HPDE6-E6E7 (cell line): ENCODE measurements at regions not wholly inside any gene's neighbourhood (a gene's known extent, or its start where the extent isn't known, plus 50 kb on each side); places are given as distances from the start of the nearest gene placed in this dataset.
"Not testable (repeated sequence)": the region's sequence is repeated elsewhere in the genome, so short reads cannot be mapped to it uniquely, and the experiment has no call there.

ENCODE experiments used
- DNase-seq: peaks from one replicate; pipeline ENCODE4 v3.0.0; 2011; ENCODE audit warnings: missing footprints; ENCODE audit errors: extremely low spot score

- no peak for DNase-seq
These were observed 450.2 kb downstream of the CCER1 start for GRCh38 chr12:90504806-90505205.

- DNase-seq, result no peak
These were observed 452.9 kb downstream of the CCER1 start for GRCh38 chr12:90502070-90502469.

GRCh38 chr12:90501412-90501811 is 453.6 kb downstream of the CCER1 start:
- no peak for DNase-seq

GRCh38 chr12:90499795-90500194 is 455.2 kb downstream of the CCER1 start:
- DNase-seq, result no peak

- DNase-seq, result no peak
These were observed 456.9 kb downstream of the CCER1 start for GRCh38 chr12:90497923-90498545.

GRCh38 chr12:90490355-90490754 is 464.6 kb downstream of the CCER1 start:
- DNase-seq, result no peak

GRCh38 chr12:90489141-90489540 is 465.8 kb downstream of the CCER1 start:
- no peak for DNase-seq

- no peak for DNase-seq
These were observed 469.4 kb downstream of the CCER1 start for GRCh38 chr12:90485560-90485959.

GRCh38 chr12:90484094-90484493 is 470.9 kb downstream of the CCER1 start:
- no peak for DNase-seq

- DNase-seq, result no peak
These were observed 473.2 kb downstream of the CCER1 start for GRCh38 chr12:90481748-90482147.

- no peak for DNase-seq
These were observed 475.7 kb downstream of the CCER1 start for GRCh38 chr12:90479237-90479636.

GRCh38 chr12:90473831-90474230 is 481.1 kb downstream of the CCER1 start:
- DNase-seq, result no peak

GRCh38 chr12:90460681-90461080 is 494.3 kb downstream of the CCER1 start:
- no peak for DNase-seq

- no peak for DNase-seq
These were observed 498.7 kb downstream of the CCER1 start for GRCh38 chr12:90456248-90456647.

GRCh38 chr12:90455756-90456155 is 499.2 kb downstream of the CCER1 start:
- DNase-seq, result no peak

- DNase-seq, result no peak
These were observed 505.4 kb downstream of the CCER1 start for GRCh38 chr12:90449611-90450010.

GRCh38 chr12:90443466-90443865 is 511.5 kb downstream of the CCER1 start:
- not testable (repeated sequence) for DNase-seq

GRCh38 chr12:90441431-90441830 is 513.5 kb downstream of the CCER1 start:
- DNase-seq, result no peak

GRCh38 chr12:90428881-90429280 is 526.1 kb downstream of the CCER1 start:
- no peak for DNase-seq

GRCh38 chr12:90428465-90428864 is 526.5 kb downstream of the CCER1 start:
- no peak for DNase-seq

GRCh38 chr12:90423965-90424364 is 531.0 kb downstream of the CCER1 start:
- DNase-seq, result no peak

- no peak for DNase-seq
These were observed 544.0 kb downstream of the CCER1 start for GRCh38 chr12:90410962-90411361.

GRCh38 chr12:90407841-90408240 is 547.1 kb downstream of the CCER1 start:
- DNase-seq, result no peak

GRCh38 chr12:90404071-90404470 is 550.9 kb downstream of the CCER1 start:
- no peak for DNase-seq
